Fibroblast of the aortic adventitia (primary cell): ENCODE measurements at regions not wholly inside any gene's neighbourhood (a gene's known extent, or its start where the extent isn't known, plus 50 kb on each side); places are given as distances from the start of the nearest gene placed in this dataset.
"Not testable (repeated sequence)": the region's sequence is repeated elsewhere in the genome, so short reads cannot be mapped to it uniquely, and the experiment has no call there.

Source experiments
- DNase-seq: peaks from one replicate; pipeline ENCODE4 v3.0.0-alpha.2; 2010; ENCODE audit warnings: low read depth
- H3K4me3 ChIP-seq: 2 replicates; pipeline ENCODE4 v1.5.1; 2011; ENCODE audit warnings: low read depth, mild to moderate bottlenecking, control low read depth, low read length, moderate library complexity
- TF ChIP-seq, protein P1 (sequence below): IDR thresholded peaks from 2 replicates; pipeline ENCODE4 v1.5.1; 2011; ENCODE audit warnings: mild to moderate bottlenecking, low read length, control low read depth, inconsistent platforms; ENCODE audit not compliant: insufficient read depth

DNA sequence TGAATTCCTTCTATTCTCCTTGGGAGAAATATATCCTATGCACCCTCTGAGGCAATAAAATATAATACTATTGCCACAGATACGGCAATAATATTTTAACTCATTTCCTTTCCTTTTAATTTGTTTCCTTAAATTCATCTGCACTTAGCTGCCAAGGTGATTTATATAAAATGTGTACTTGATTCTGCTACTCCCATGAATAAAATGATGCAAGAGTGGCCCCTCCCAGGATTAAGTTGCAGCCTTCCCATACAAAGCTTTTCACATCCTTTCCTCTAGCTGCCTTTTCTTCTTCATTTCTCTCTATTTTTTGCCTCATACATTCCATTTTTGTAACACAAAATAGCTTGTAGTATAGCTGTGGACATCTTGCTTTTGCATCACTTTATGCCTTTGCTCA lies 464.1 kb upstream of the ZEB2 start:
- TF ChIP-seq, protein P1, sequence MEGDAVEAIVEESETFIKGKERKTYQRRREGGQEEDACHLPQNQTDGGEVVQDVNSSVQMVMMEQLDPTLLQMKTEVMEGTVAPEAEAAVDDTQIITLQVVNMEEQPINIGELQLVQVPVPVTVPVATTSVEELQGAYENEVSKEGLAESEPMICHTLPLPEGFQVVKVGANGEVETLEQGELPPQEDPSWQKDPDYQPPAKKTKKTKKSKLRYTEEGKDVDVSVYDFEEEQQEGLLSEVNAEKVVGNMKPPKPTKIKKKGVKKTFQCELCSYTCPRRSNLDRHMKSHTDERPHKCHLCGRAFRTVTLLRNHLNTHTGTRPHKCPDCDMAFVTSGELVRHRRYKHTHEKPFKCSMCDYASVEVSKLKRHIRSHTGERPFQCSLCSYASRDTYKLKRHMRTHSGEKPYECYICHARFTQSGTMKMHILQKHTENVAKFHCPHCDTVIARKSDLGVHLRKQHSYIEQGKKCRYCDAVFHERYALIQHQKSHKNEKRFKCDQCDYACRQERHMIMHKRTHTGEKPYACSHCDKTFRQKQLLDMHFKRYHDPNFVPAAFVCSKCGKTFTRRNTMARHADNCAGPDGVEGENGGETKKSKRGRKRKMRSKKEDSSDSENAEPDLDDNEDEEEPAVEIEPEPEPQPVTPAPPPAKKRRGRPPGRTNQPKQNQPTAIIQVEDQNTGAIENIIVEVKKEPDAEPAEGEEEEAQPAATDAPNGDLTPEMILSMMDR, result no peak
- no peak for DNase-seq
- H3K4me3 ChIP-seq, result no peak overlapping the region

DNA sequence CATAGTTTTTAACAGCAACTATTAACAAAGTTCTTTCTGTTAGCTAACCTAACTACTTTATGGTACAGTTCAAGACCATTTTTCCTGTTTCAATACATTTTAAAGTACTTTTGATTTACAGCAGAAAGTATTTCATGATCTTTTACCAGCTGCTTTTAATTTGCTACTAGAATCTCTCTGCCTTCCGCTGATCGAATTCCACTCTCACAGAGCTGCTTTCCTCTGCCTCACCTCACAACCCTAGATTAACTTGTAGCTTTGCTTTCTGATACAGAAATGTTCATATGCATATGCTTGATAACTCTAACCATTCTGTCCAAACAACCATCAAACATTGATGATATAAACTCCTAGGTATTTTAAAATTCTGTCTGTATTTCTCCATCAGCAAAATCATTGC lies 463.2 kb upstream of the ZEB2 start:
- TF ChIP-seq, protein P1, result no peak
- no peak overlapping the region for H3K4me3 ChIP-seq
- no peak for DNase-seq

DNA sequence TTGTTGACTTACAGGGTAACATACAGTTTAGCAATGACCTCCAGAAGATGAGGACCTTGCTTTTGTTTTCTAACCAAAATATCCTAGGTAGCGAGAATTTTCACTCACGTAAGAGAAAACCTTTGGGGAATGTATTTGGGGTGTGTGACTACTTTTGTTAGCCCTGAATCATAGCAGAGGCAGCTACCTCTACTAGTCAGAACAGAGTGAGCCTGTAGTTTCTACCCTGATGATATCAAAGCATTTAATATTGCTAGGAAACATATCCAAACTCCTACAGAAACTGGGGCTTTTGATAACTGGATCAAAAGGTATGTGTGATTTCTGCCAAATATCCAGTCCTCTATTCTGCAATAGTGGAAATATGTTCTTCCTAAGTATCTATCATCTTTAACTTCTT lies 462.6 kb upstream of the ZEB2 start:
- no peak for DNase-seq
- H3K4me3 ChIP-seq, result no peak overlapping the region
- TF ChIP-seq, protein P1, result no peak

DNA sequence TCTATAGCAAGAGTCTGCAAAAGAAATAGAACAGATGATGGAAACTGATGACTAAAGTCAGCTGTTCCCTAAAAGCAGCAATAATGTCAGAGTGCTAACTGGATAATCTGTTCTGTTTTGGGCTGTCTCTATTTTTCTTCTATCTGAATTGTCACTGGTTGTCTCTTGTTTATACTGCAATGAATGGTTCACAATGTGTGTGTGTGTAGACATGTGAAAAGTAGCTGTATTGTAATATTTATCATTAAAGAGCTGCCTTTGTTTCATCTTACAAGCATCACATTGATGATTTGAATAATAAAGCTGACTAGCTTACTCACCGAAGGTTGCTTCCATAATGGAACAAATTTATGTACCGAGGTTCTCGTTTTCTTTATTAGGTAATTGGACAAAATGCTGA lies 456.0 kb upstream of the ZEB2 start:
- no peak overlapping the region for H3K4me3 ChIP-seq

DNA sequence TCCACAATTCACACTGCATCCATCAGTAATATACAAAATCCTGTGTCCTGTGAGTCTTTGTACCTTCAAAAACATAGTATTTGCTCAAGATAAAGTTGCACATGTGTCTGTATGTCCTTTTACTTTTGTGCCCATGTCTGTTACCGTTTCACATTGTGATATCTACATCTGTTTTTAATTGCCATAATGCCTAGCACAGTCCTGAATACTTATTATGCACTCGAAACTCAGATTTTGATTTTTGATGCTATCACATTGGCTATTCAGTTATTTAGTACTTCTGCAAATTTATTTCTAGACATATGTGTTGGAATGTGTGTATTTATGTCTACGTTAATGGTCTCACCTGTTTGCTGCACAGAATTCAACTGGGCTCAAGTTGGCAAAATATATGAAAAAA lies 452.8 kb upstream of the ZEB2 start:
- H3K4me3 ChIP-seq, result no peak overlapping the region
- TF ChIP-seq, protein P1, result no peak
- DNase-seq, result no peak

More for the DNA sequence above, 456.0 kb upstream of the ZEB2 start:
- TF ChIP-seq, protein P1, result no peak
- DNase-seq, result no peak

DNA sequence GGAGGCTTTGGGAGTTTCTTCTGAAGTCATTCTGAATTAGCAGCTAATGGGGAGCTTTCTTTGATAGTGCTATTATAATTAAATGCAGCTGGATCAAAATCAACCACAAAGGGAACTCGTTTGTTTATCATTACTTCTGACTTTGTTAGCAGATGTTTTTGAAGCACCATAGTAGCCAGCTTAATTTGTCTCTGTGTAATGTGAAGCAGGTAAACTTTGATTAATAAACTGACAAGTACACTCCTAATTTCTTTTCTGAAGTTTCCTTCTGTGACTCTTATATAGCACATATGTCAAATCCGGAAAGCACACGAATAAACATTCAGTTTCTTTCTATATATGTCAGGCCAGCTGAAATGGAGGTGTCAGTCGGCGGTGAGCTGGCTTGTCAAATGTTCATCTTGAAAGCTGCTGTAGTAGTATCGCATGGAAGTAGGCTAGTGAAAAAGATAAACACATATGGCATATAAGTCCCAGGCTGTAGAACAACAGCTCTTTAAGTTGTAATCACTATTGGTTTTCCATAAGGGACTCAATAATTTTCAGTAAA lies 451.9 kb upstream of the ZEB2 start:
- no peak overlapping the region for H3K4me3 ChIP-seq
- no peak for DNase-seq
- TF ChIP-seq, protein P1, result no peak

DNA sequence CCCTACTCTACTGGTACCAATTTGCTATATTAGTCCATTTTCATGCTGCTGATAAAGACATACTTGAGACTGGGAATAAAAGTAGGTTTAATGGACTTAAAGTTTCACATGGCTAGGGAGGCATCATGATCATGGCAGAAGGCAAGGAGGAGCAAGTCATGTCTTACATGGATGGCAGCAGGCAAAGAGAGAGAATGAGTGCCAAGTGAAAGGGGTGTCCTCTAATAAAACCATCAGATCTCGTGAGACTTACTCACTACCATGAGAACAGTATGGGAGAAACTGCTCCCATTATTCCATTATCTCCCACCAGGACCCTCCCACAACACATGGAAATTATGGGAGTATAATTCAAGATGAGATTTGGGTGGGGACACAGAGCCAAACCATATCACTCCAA lies 450.5 kb upstream of the ZEB2 start:
- H3K4me3 ChIP-seq, result not testable (repeated sequence)

DNA sequence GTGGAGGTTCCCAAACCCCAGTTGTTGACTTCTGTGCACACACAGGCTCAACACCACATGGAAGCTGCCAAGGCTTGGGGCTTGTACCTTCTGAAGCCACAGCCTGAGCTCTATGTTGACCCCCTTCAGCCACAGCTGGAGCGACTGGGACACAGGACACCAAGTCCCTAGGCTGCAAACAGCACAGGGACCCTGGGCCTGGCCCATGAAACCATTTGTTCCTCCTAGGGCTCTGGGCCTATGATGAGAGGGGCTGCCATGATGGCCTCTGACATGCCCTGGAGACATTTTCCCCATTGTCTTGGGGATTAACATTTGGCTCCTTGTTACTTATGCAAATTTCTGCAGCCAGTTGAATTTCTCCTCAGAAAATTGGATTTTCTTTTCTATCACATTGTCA lies 449.6 kb upstream of the ZEB2 start:
- DNase-seq, H3K4me3 ChIP-seq: not testable (repeated sequence)

More for the DNA sequence above, 450.5 kb upstream of the ZEB2 start:
- not testable (repeated sequence) for DNase-seq
